ENCODE measurements at regions not wholly inside any gene's neighbourhood (a gene's known extent, or its start where the extent isn't known, plus 50 kb on each side); places are given as distances from the start of the nearest gene placed in this dataset.
"Not testable (repeated sequence)": the region's sequence is repeated elsewhere in the genome, so short reads cannot be mapped to it uniquely, and the experiment has no call there.

GRCh38 chr5:82499725-82500244 lies 221.6 kb upstream of the RPS23 start:
- no peak for DNase-seq (ENCODE audit: low read depth, low spot score)

GRCh38 chr5:82497242-82497641 lies 219.1 kb upstream of the RPS23 start:
- no peak for DNase-seq (ENCODE audit: low read depth, low spot score)

GRCh38 chr5:82494942-82495341 lies 216.8 kb upstream of the RPS23 start:
- no peak for DNase-seq (ENCODE audit: low read depth, low spot score)

GRCh38 chr5:82493221-82493620 lies 215.1 kb upstream of the RPS23 start:
- DNase-seq (ENCODE audit: low read depth, low spot score) = no peak

- DNase-seq (ENCODE audit: low read depth, low spot score) = no peak
Measured at GRCh38 chr5:82491397-82491796, 213.2 kb upstream of the RPS23 start.

GRCh38 chr5:82489683-82490082 lies 211.5 kb upstream of the RPS23 start:
- DNase-seq (ENCODE audit: low read depth, low spot score) = no peak

GRCh38 chr5:82487131-82487530 lies 209.0 kb upstream of the RPS23 start:
- DNase-seq (ENCODE audit: low read depth, low spot score) = no peak

- no peak for DNase-seq (ENCODE audit: low read depth, low spot score)
Measured at GRCh38 chr5:82480331-82480730, 202.2 kb upstream of the RPS23 start.

- no peak for DNase-seq (ENCODE audit: low read depth, low spot score)
Measured at GRCh38 chr5:82476155-82476554, 198.0 kb upstream of the RPS23 start.

GRCh38 chr5:82473262-82473661 lies 195.1 kb upstream of the RPS23 start:
- DNase-seq (ENCODE audit: low read depth, low spot score) = no peak

GRCh38 chr5:82470185-82470994 lies 192.2 kb upstream of the RPS23 start:
- DNase-seq (ENCODE audit: low read depth, low spot score) = no peak

GRCh38 chr5:82466986-82467561 lies 188.9 kb upstream of the RPS23 start:
- DNase-seq (ENCODE audit: low read depth, low spot score) = no peak

- no peak for DNase-seq (ENCODE audit: low read depth, low spot score)
Measured at GRCh38 chr5:82465235-82465634, 187.1 kb upstream of the RPS23 start.

GRCh38 chr5:82459626-82460025 lies 181.5 kb upstream of the RPS23 start:
- no peak for DNase-seq (ENCODE audit: low read depth, low spot score)

- not testable (repeated sequence) for DNase-seq (ENCODE audit: low read depth, low spot score)
Measured at GRCh38 chr5:82455317-82455716, 177.2 kb upstream of the RPS23 start.

GRCh38 chr5:82448374-82448773 lies 170.2 kb upstream of the RPS23 start:
- no peak for DNase-seq (ENCODE audit: low read depth, low spot score)

- no peak for DNase-seq (ENCODE audit: low read depth, low spot score)
Measured at GRCh38 chr5:82447913-82448312, 169.8 kb upstream of the RPS23 start.

- DNase-seq (ENCODE audit: low read depth, low spot score) = no peak
Measured at GRCh38 chr5:82446809-82447208, 168.7 kb upstream of the RPS23 start.

GRCh38 chr5:82445726-82446335 lies 167.7 kb upstream of the RPS23 start:
- no peak for DNase-seq (ENCODE audit: low read depth, low spot score)

GRCh38 chr5:82439750-82440445 lies 161.7 kb upstream of the RPS23 start:
- DNase-seq (ENCODE audit: low read depth, low spot score) = no peak

- not testable (repeated sequence) for DNase-seq (ENCODE audit: low read depth, low spot score)
Measured at GRCh38 chr5:82437565-82437964, 159.4 kb upstream of the RPS23 start.

- DNase-seq (ENCODE audit: low read depth, low spot score) = no peak
Measured at GRCh38 chr5:82436291-82436690, 158.1 kb upstream of the RPS23 start.
